ENCODE measurements at regions not wholly inside any gene's neighbourhood (a gene's known extent, or its start where the extent isn't known, plus 50 kb on each side); places are given as distances from the start of the nearest gene placed in this dataset.

DNA sequence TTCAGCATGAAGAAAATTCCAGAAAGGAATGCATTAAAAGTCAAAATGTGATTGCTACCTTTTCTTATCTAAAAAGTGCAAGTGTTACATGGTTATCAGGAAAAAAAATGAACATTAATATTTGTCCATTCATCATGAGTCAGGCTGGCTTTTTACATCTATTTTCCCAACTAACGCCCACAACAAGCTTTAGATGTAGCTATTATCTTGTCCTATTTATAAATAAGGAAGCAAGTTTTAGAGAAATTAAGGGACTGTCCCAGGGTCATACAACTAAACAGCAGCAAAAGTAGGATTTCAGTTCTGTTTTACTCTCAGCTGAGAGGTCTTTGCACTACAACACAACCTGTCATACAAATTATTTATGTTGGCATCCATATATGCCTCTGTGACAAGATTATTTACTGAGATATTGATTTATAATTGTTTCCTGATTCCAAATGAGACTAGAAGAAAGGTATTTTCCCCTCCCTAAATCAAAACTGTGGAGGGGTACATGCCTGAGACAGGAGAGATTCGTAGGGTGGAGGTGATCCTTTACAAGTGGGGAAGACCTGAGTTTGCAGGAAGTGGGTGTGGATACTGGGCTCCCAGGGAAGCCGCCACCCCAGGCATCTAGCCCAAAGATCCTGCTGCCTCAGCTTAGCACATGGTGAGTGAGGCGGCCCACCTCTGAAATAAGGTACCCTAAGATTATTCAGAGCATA, 57.2 kb upstream of the ARID5B start:
- Mint-ChIP-seq H3K27ac (no peak overlapping the region), H3K9me3 (no peaks in the 10 kb centered on the region)

DNA sequence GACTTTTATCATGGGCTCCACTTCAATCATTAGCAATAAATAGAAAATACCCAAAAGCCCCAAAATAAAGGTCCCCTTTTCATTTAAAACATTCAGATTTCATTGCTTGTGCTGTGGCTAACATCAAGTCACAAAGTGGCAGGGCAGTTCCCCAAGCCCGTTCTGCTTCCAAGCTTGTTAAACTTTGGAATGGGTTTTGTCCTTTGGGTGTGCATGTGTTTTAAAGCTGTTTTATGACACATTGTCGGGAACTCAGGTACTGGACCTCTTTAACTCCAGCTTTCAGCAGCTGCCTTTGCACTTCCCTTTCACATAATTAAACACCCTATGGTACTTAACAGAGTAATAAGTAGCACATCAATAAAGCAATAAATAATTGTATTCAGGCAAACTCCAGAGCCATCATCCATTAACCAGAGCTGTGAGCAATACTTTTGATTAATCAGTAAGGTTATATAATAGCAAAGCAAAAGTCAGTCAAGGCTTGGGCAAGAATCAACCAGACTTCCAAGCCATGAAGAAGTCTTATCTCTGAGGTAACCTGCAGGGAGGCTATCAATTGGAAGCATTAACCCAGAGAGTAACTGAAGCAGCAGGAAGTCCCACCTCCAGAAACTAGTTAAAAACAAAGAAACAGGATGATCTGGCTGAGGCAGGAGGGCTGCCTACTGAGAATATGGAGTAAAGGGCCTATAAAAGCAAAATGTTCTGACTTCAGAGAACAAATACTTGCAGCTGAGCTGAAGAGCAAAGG, 56.1 kb upstream of the ARID5B start:
- H2AFZ ChIP-seq (replicated peaks), result no peak overlapping the region
- no peak overlapping the region for H3K4me3 ChIP-seq
- no peak overlapping the region for H3K4me2 ChIP-seq
- H3K4me1 ChIP-seq, result peaks cover 5% of the 10 kb centered on the region
- H3K27ac ChIP-seq, result no peak overlapping the region
- no peaks in the 10 kb centered on the region for H4K20me1 ChIP-seq (ENCODE audit: low read depth)
- Mint-ChIP-seq H3K27ac (no peak overlapping the region), H3K27me3 (ENCODE audit: insufficient read depth, low read depth) (peaks cover 6% of the 10 kb centered on the region), H3K36me3 (no peaks in the 10 kb centered on the region), H3K4me1 (peaks cover 11% of the 10 kb centered on the region), H3K9me3 (no peaks in the 10 kb centered on the region), H3K4me3 (no peak overlapping the region)
- no peaks in the 10 kb centered on the region for H3F3A ChIP-seq (ENCODE audit: low read depth)
- TF ChIP-seq CTCF (IDR thresholded peaks at IDR 0.05), result no peak
- TF ChIP-seq EZH2 (IDR thresholded peaks at IDR 0.05), result no peak
- TF ChIP-seq EZH2phosphoT487 (IDR thresholded peaks at IDR 0.05), result no peak
- no peaks in the 10 kb centered on the region for H3K36me3 ChIP-seq
- no peak for DNase-seq (ENCODE audit: low spot score)
- no peaks in the 10 kb centered on the region for H3K79me2 ChIP-seq (ENCODE audit: low read depth)
- no peaks in the 10 kb centered on the region for H3K27me3 ChIP-seq
- H3K9me3 ChIP-seq (ENCODE audit: low read depth), result no peaks in the 10 kb centered on the region
- H3K9ac ChIP-seq, result no peak overlapping the region

More for the DNA sequence above, 57.2 kb upstream of the ARID5B start:
- Mint-ChIP-seq H3K27me3 (ENCODE audit: insufficient read depth, low read depth) (peaks cover 6% of the 10 kb centered on the region), H3K36me3 (no peaks in the 10 kb centered on the region), H3K4me1 (peaks cover 11% of the 10 kb centered on the region), H3K4me3 (no peak overlapping the region)
- Histone ChIP-seq H3K4me3 (no peak overlapping the region), H3K4me2 (no peak overlapping the region), H3K4me1 (peaks cover 5% of the 10 kb centered on the region), H3K9me3 (ENCODE audit: low read depth) (no peaks in the 10 kb centered on the region), H4K20me1 (ENCODE audit: low read depth) (no peaks in the 10 kb centered on the region), H3F3A (ENCODE audit: low read depth) (no peaks in the 10 kb centered on the region), H3K9ac (no peak overlapping the region), H3K27me3 (no peaks in the 10 kb centered on the region), H3K79me2 (ENCODE audit: low read depth) (no peaks in the 10 kb centered on the region), H2AFZ (replicated peaks) (no peak overlapping the region), H3K27ac (no peak overlapping the region), H3K36me3 (no peaks in the 10 kb centered on the region)
- no peak for DNase-seq (ENCODE audit: low spot score)
- TF ChIP-seq CTCF (IDR thresholded peaks at IDR 0.05) (no peak), EZH2phosphoT487 (IDR thresholded peaks at IDR 0.05) (no peak), EZH2 (IDR thresholded peaks at IDR 0.05) (no peak)

- peaks cover 11% of the 10 kb centered on the region for H3K4me1 Mint-ChIP-seq
- no peak for DNase-seq (ENCODE audit: low spot score)
- no peak overlapping the region for H3K4me3 ChIP-seq
- no peak overlapping the region for H3K9ac ChIP-seq
- H4K20me1 ChIP-seq (ENCODE audit: low read depth), result no peaks in the 10 kb centered on the region
- H3F3A ChIP-seq (ENCODE audit: low read depth), result no peaks in the 10 kb centered on the region
- H3K79me2 ChIP-seq (ENCODE audit: low read depth), result no peaks in the 10 kb centered on the region
- H3K9me3 ChIP-seq (ENCODE audit: low read depth), result no peaks in the 10 kb centered on the region
- H2AFZ ChIP-seq (replicated peaks), result no peak overlapping the region
- H3K27ac Mint-ChIP-seq, result no peak overlapping the region
- no peak overlapping the region for H3K4me3 Mint-ChIP-seq
- no peaks in the 10 kb centered on the region for H3K36me3 ChIP-seq
- no peaks in the 10 kb centered on the region for H3K9me3 Mint-ChIP-seq
- no peak overlapping the region for H3K4me2 ChIP-seq
- no peak for TF ChIP-seq CTCF (IDR thresholded peaks at IDR 0.05)
- TF ChIP-seq EZH2phosphoT487 (IDR thresholded peaks at IDR 0.05), result no peak
- no peak for TF ChIP-seq EZH2 (IDR thresholded peaks at IDR 0.05)
- H3K36me3 Mint-ChIP-seq, result no peaks in the 10 kb centered on the region
- peaks cover 6% of the 10 kb centered on the region for H3K27me3 Mint-ChIP-seq (ENCODE audit: insufficient read depth, low read depth)
- no peaks in the 10 kb centered on the region for H3K27me3 ChIP-seq
- H3K4me1 ChIP-seq, result peaks cover 5% of the 10 kb centered on the region
- no peak overlapping the region for H3K27ac ChIP-seq
Measured at GRCh38 chr10:61845950-61846268, 55.6 kb upstream of the ARID5B start.

All from neural progenitor cell (in vitro differentiated cells).